Smooth muscle cell (in vitro differentiated cells): ENCODE measurements at regions not wholly inside any gene's neighbourhood (a gene's known extent, or its start where the extent isn't known, plus 50 kb on each side); places are given as distances from the start of the nearest gene placed in this dataset.

Source experiments
- DNase-seq: peaks from one replicate; lab custom pipeline; 2025; ENCODE audit not compliant: unreplicated experiment; lab: John Stamatoyannopoulos, UW
- H2AFZ ChIP-seq: fragments of 200-600 bp; sonication (generic); 2 replicates; pipeline ENCODE4 v1.6.0; 2016; ENCODE audit warnings: antibody characterized with exemption, low read depth, mild to moderate bottlenecking
- H3F3A ChIP-seq: fragments of 200-600 bp; sonication (generic); 2 replicates; pipeline ENCODE4 v1.6.0; 2017; ENCODE audit warnings: antibody characterized with exemption, low read depth
- H3K27ac ChIP-seq: fragments of 200-600 bp; sonication (generic); 2 replicates; pipeline ENCODE4 v1.5.1; 2016; ENCODE audit warnings: low read depth, mild to moderate bottlenecking
- H3K27me3 ChIP-seq: fragments of 200-600 bp; sonication (generic); 2 replicates; pipeline ENCODE4 v1.6.1; 2016; ENCODE audit warnings: low read depth, mild to moderate bottlenecking
- H3K36me3 ChIP-seq: fragments of 200-600 bp; sonication (generic); 2 replicates; pipeline ENCODE4 v1.5.1; 2016; ENCODE audit warnings: low read depth
- H3K4me1 ChIP-seq: fragments of 200-600 bp; sonication (generic); 2 replicates; pipeline ENCODE4 v1.5.1; 2016; ENCODE audit warnings: low read depth
- H3K4me2 ChIP-seq: fragments of 200-600 bp; sonication (generic); 2 replicates; pipeline ENCODE4 v1.6.0; 2016; ENCODE audit warnings: mild to moderate bottlenecking
- H3K4me3 ChIP-seq: fragments of 200-600 bp; sonication (generic); 2 replicates; pipeline ENCODE4 v1.5.1; 2016; ENCODE audit warnings: mild to moderate bottlenecking
- H3K79me2 ChIP-seq: fragments of 200-600 bp; sonication (generic); 2 replicates; pipeline ENCODE4 v1.6.0; 2016; ENCODE audit warnings: low read depth, mild to moderate bottlenecking
- H3K9ac ChIP-seq: fragments of 200-600 bp; sonication (generic); 2 replicates; pipeline ENCODE4 v1.6.0; 2016; ENCODE audit warnings: low read depth
- H3K9me3 ChIP-seq: fragments of 200-600 bp; sonication (generic); replicated peaks from 2 replicates; pipeline ENCODE4 v1.5.1; 2016; ENCODE audit warnings: low read depth
- H4K20me1 ChIP-seq: fragments of 200-600 bp; sonication (generic); 2 replicates; pipeline ENCODE4 v1.6.0; 2016; ENCODE audit warnings: low read depth
- CTCF ChIP-seq: fragments of 200-600 bp; sonication (generic); IDR thresholded peaks from 2 replicates; pipeline ENCODE4 v1.5.1; 2017; ENCODE audit warnings: borderline replicate concordance, mild to moderate bottlenecking, antibody characterized with exemption; ENCODE audit not compliant: insufficient read depth, poor library complexity, severe bottlenecking
- WGBS: methylation state at CpG from one replicate; pipeline ENCODE4 v1.1.7; 2016; ENCODE audit warnings: low lambda C conversion rate; 5-methylcytosine and 5-hydroxymethylcytosine counted together

GRCh38 chr6:139588076-139588639 is 213.7 kb upstream of the CITED2 start:
- no peaks in the 10 kb centered on the region for H3K36me3 ChIP-seq
- no peak overlapping the region for H2AFZ ChIP-seq
- no peak overlapping the region for H3K9ac ChIP-seq
- H3F3A ChIP-seq, result peaks cover 19% of the 10 kb centered on the region
- 11% methylated on average over 3 of the region's 3 CpGs for WGBS
- TF ChIP-seq CTCF, result no peak
- DNase-seq, result no peak
- no peaks in the 10 kb centered on the region for H3K9me3 ChIP-seq
- H3K4me2 ChIP-seq, result peak overlapping the region; percentile 23
- H3K27me3 ChIP-seq, result no peaks in the 10 kb centered on the region
- H4K20me1 ChIP-seq, result no peaks in the 10 kb centered on the region
- no peak overlapping the region for H3K4me3 ChIP-seq
- H3K4me1 ChIP-seq, result peaks cover 27% of the 10 kb centered on the region
- H3K27ac ChIP-seq, result peak overlapping the region; percentile 78
- no peaks in the 10 kb centered on the region for H3K79me2 ChIP-seq

GRCh38 chr6:139587469-139587868 is 213.0 kb upstream of the CITED2 start:
- Histone ChIP-seq H3K4me1 (peaks cover 27% of the 10 kb centered on the region), H3K79me2 (no peaks in the 10 kb centered on the region), H2AFZ (no peak overlapping the region), H3K27me3 (no peaks in the 10 kb centered on the region), H3K9ac (no peak overlapping the region), H3K9me3 (no peaks in the 10 kb centered on the region), H3K27ac (peak overlapping the region; percentile 78), H3K4me2 (peak overlapping the region; percentile 23), H3K4me3 (no peak overlapping the region), H4K20me1 (no peaks in the 10 kb centered on the region), H3K36me3 (no peaks in the 10 kb centered on the region), H3F3A (peaks cover 19% of the 10 kb centered on the region)
- 10% methylated on average over 6 of the region's 6 CpGs for WGBS
- DNase-seq, result no peak
- TF ChIP-seq CTCF, result no peak

GRCh38 chr6:139586273-139586672 is 211.8 kb upstream of the CITED2 start:
- no peaks in the 10 kb centered on the region for H3K9me3 ChIP-seq
- H4K20me1 ChIP-seq, result no peaks in the 10 kb centered on the region
- H3K36me3 ChIP-seq, result no peaks in the 10 kb centered on the region
- peak overlapping the region; percentile 78 for H3K27ac ChIP-seq
- peaks cover 26% of the 10 kb centered on the region for H3K4me1 ChIP-seq
- H3K4me2 ChIP-seq, result no peak overlapping the region
- no peaks in the 10 kb centered on the region for H3K27me3 ChIP-seq
- H3K79me2 ChIP-seq, result no peaks in the 10 kb centered on the region
- WGBS, result 80% methylated on average over 3 of the region's 3 CpGs
- no peak for TF ChIP-seq CTCF
- H3K9ac ChIP-seq, result no peak overlapping the region
- no peak overlapping the region for H3K4me3 ChIP-seq
- DNase-seq, result no peak
- no peak overlapping the region for H2AFZ ChIP-seq
- peaks cover 19% of the 10 kb centered on the region for H3F3A ChIP-seq

GRCh38 chr6:139584599-139584998 is 210.2 kb upstream of the CITED2 start:
- 100% methylated on average over 1 of the region's 1 CpG for WGBS
- Histone ChIP-seq H3F3A (peaks cover 19% of the 10 kb centered on the region), H3K4me3 (no peak overlapping the region)

More at GRCh38 chr6:139584599-139584998, 210.2 kb upstream of the CITED2 start:
- peaks cover 20% of the 10 kb centered on the region for H3K4me1 ChIP-seq
- H3K9ac ChIP-seq, result no peak overlapping the region
- DNase-seq, result no peak
- H3K9me3 ChIP-seq, result no peaks in the 10 kb centered on the region
- TF ChIP-seq CTCF, result no peak
- no peak overlapping the region for H3K4me2 ChIP-seq
- H3K79me2 ChIP-seq, result no peaks in the 10 kb centered on the region
- no peaks in the 10 kb centered on the region for H4K20me1 ChIP-seq
- H2AFZ ChIP-seq, result no peak overlapping the region
- H3K36me3 ChIP-seq, result no peaks in the 10 kb centered on the region
- H3K27me3 ChIP-seq, result no peaks in the 10 kb centered on the region
- H3K27ac ChIP-seq, result no peak overlapping the region
